PFSK-1 (cell line): ENCODE measurements at regions not wholly inside any gene's neighbourhood (a gene's known extent, or its start where the extent isn't known, plus 50 kb on each side); places are given as distances from the start of the nearest gene placed in this dataset.

Source experiments
- FOXP2 ChIP-seq: optimal IDR thresholded peaks from 2 replicates; pipeline ENCODE3; 2011; ENCODE audit warnings: borderline replicate concordance, control low read depth, inconsistent platforms; ENCODE audit not compliant: insufficient read depth; ENCODE audit errors: extremely low read length, extremely low read depth
- POLR2AphosphoS5 ChIP-seq: IDR thresholded peaks from 2 replicates; pipeline ENCODE4 v1.6.1; 2012; ENCODE audit warnings: low read depth, mild to moderate bottlenecking, control low read depth, low read length, moderate library complexity
- SIN3A ChIP-seq: IDR thresholded peaks from 2 replicates; pipeline ENCODE4 v1.6.1; 2012; ENCODE audit warnings: mild to moderate bottlenecking, low read length, moderate library complexity, borderline replicate concordance; ENCODE audit not compliant: insufficient read depth
- TAF1 ChIP-seq: IDR thresholded peaks from 2 replicates; pipeline ENCODE4 v1.6.1; 2012; ENCODE audit warnings: low read length, control low read depth, borderline replicate concordance; ENCODE audit not compliant: insufficient read depth
- TF ChIP-seq, protein P1 (sequence below), 2 experiments: IDR thresholded peaks; 2 replicates each; pipeline versions ENCODE4 v1.6.1 to v1.8.0; 2011 to 2012; ENCODE audit warnings: low read depth in 2 of 2, low read length in 2 of 2, control low read depth in 1 of 2, inconsistent platforms in 1 of 2, mild to moderate bottlenecking in 1 of 2, moderate library complexity in 1 of 2; ENCODE audit not compliant: insufficient read depth in 1 of 2

DNA sequence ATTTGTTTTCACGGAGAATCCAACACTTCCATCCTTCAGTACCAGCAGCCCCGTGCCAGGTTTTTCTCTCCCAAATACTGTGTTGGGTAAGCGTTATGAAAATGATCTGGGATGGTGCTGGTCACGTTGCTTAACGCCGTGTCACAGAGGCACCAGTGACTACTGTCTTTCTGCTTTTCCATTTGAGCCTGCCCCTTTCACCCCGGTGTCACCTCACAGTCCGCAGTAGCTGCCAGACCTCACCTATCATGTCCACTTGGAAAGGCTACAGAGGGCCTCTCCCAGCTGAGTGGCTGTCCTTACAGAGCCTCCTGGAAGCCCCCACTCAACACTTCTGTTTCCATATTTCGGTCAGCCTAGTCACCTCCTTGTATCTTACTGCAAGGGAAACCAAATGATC lies 176.5 kb upstream of the ARID1B start:
- TF ChIP-seq TAF1 (no peak), POLR2AphosphoS5 (no peak), SIN3A (no peak), FOXP2 (no peak)
- TF ChIP-seq, protein P1, sequence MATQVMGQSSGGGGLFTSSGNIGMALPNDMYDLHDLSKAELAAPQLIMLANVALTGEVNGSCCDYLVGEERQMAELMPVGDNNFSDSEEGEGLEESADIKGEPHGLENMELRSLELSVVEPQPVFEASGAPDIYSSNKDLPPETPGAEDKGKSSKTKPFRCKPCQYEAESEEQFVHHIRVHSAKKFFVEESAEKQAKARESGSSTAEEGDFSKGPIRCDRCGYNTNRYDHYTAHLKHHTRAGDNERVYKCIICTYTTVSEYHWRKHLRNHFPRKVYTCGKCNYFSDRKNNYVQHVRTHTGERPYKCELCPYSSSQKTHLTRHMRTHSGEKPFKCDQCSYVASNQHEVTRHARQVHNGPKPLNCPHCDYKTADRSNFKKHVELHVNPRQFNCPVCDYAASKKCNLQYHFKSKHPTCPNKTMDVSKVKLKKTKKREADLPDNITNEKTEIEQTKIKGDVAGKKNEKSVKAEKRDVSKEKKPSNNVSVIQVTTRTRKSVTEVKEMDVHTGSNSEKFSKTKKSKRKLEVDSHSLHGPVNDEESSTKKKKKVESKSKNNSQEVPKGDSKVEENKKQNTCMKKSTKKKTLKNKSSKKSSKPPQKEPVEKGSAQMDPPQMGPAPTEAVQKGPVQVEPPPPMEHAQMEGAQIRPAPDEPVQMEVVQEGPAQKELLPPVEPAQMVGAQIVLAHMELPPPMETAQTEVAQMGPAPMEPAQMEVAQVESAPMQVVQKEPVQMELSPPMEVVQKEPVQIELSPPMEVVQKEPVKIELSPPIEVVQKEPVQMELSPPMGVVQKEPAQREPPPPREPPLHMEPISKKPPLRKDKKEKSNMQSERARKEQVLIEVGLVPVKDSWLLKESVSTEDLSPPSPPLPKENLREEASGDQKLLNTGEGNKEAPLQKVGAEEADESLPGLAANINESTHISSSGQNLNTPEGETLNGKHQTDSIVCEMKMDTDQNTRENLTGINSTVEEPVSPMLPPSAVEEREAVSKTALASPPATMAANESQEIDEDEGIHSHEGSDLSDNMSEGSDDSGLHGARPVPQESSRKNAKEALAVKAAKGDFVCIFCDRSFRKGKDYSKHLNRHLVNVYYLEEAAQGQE (IDR thresholded peaks at IDR 0.05; ENCODE audit: insufficient read depth in 1 of 2, low read depth in 2 of 2, low read length in 2 of 2): no peak

DNA sequence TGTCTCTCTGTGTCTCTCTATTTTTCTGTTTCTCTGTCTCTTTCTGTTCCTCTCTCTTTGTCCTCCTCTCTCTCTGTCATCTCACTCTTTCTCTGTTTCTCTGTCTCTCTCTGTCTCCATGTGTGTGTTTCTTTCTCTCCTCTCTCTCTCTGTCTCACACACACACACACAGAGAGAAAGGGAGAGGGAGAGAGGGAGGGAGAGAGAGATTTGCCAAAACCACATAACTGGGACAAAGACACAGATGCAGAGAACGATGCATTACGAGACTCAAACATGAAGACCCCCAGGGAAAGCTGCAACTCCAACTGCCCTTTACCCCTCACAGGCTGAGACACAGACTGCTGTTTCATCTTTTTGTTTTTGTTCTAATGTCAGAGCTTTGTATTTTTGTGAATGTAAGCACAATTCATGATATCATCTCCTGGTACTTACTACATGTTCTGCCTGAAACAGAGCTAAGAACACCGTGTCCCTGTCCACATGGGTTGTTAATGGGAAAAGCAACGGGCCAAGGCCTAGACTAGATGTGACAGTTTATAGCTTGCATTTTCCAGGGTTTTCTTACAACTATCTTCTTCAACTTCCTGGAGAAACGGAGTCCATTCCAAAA lies 177.1 kb upstream of the ARID1B start:
- TF ChIP-seq, protein P1 (IDR thresholded peaks at IDR 0.05; ENCODE audit: insufficient read depth in 1 of 2, low read depth in 2 of 2, low read length in 2 of 2): no peak
- TF ChIP-seq TAF1 (no peak), SIN3A (no peak), POLR2AphosphoS5 (no peak), FOXP2 (no peak)

DNA sequence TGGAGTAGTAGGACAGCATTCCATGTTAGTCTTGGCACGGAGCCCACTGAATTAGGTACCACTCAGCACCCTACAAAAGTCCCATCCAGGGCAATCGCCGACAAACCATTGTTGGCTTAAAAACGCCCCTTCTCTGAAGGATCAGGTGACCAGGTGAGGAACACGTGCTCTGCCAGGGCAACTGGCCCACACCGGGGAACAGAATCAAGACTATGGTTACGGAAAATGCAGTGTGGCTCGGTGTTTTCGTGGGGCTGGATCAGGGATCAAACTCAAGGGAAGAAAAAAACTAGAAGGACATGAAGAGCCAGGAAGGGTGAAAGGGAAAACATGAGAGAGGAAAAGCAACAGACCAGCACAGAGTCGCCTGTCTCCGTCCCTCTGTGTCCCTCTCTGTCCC lies 177.8 kb upstream of the ARID1B start:
- no peak for TF ChIP-seq POLR2AphosphoS5
- TF ChIP-seq FOXP2: no peak
- TF ChIP-seq, protein P1 (IDR thresholded peaks at IDR 0.05; ENCODE audit: insufficient read depth in 1 of 2, low read depth in 2 of 2, low read length in 2 of 2): no peak
- TF ChIP-seq TAF1: no peak
- TF ChIP-seq SIN3A: no peak

DNA sequence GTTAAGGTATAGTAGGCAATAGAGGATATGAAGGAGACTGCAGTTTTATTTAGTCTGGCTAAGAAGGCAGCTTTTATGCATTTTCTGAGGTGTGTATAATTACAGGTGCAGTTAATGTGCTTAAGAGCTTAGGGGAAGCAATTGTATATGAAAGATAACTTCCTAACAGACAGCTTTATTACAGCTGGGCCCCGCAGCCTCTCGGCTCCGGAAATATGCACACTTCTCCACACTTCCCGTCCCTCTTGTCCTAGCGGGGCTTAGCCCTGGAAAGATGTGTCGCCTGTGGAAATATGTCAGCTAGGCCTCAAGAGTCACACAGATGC lies 178.4 kb upstream of the ARID1B start:
- TF ChIP-seq TAF1: no peak
- TF ChIP-seq FOXP2: no peak
- TF ChIP-seq SIN3A: no peak
- TF ChIP-seq, protein P1 (IDR thresholded peaks at IDR 0.05; ENCODE audit: insufficient read depth in 1 of 2, low read depth in 2 of 2, low read length in 2 of 2): no peak
- TF ChIP-seq POLR2AphosphoS5: no peak
